IMR-90 (cell line): ENCODE measurements at regions not wholly inside any gene's neighbourhood (a gene's known extent, or its start where the extent isn't known, plus 50 kb on each side); places are given as distances from the start of the nearest gene placed in this dataset.

Experiments used
- ATAC-seq: fragments of 200-7000 bp; cut with Tn5 transposase; 2 replicates; pipeline ENCODE4 v1.9.1; 2020; ENCODE audit warnings: low read depth, mild to moderate bottlenecking, moderate library complexity
- BruUV-seq: library from RNA; stranded (reverse); fragments of 400-500 nt; replicated peaks from 2 replicates; lab custom pipeline; 2021; lab: Mats Ljungman, UMichigan
- CTCF ChIA-PET: fragments of 300-600 bp; formaldehyde crosslinking; extraction: SDS; loops from one replicate; lab custom pipeline; 2021; ENCODE audit warnings: antibody characterized with exemption; lab: Yijun Ruan, JAX
- POLR2A ChIA-PET: fragments of 300-600 bp; sonication (Branson Sonifier 250); formaldehyde crosslinking; loops from one replicate; lab custom pipeline; 2022; ENCODE audit warnings: antibody characterized with exemption; ENCODE audit not compliant: unreplicated experiment; lab: Charles Lee
- DNase-seq: peaks from one replicate; pipeline ENCODE4 v3.0.0; 2013
- H2AFZ ChIP-seq: replicated peaks from 2 replicates; pipeline ENCODE3; 2013; ENCODE audit warnings: low read length, mild to moderate bottlenecking; ENCODE audit not compliant: poor library complexity
- H2AK5ac ChIP-seq: 2 replicates; pipeline ENCODE4 v1.6.1; 2013; ENCODE audit warnings: low read depth, low read length, inconsistent platforms
- H2AK9ac ChIP-seq: replicated peaks from 2 replicates; pipeline ENCODE3; 2013; ENCODE audit warnings: mild to moderate bottlenecking, low read depth, low read length, moderate library complexity; ENCODE audit not compliant: poor library complexity
- H2BK120ac ChIP-seq: 2 replicates; pipeline ENCODE4 v1.6.1; 2013; ENCODE audit warnings: low read depth, low read length, inconsistent platforms
- H2BK15ac ChIP-seq: 3 replicates; pipeline ENCODE4 v1.6.1; 2013; ENCODE audit warnings: low read depth, low read length, inconsistent platforms
- H2BK20ac ChIP-seq: 2 replicates; pipeline ENCODE4 v1.6.1; 2013; ENCODE audit warnings: low read depth, mild to moderate bottlenecking, inconsistent platforms, low read length, moderate library complexity
- H2BK5ac ChIP-seq: 2 replicates; pipeline ENCODE4 v1.6.1; 2013; ENCODE audit warnings: mild to moderate bottlenecking, low read depth, low read length, inconsistent platforms; ENCODE audit not compliant: poor library complexity, severe bottlenecking
- H3K14ac ChIP-seq: replicated peaks from 2 replicates; pipeline ENCODE4 v1.6.1; 2013; ENCODE audit warnings: low read depth, low read length, inconsistent platforms
- H3K18ac ChIP-seq: 2 replicates; pipeline ENCODE4 v1.6.1; 2013; ENCODE audit warnings: low read depth, low read length, control low read depth
- H3K23ac ChIP-seq: 2 replicates; pipeline ENCODE4 v1.6.1; 2013; ENCODE audit warnings: low read depth, low read length, inconsistent platforms
- H3K27ac ChIP-seq: 2 replicates; pipeline ENCODE4 v1.5.1; 2013; ENCODE audit warnings: mild to moderate bottlenecking, control low read depth, low read length; ENCODE audit not compliant: insufficient read depth
- H3K27me3 ChIP-seq: 2 replicates; pipeline ENCODE4 v1.6.1; 2013; ENCODE audit warnings: low read length; ENCODE audit not compliant: control insufficient read depth, insufficient read depth
- H3K36me3 ChIP-seq: 2 replicates; pipeline ENCODE4 v1.6.1; 2013; ENCODE audit warnings: low read length, mixed read lengths; ENCODE audit not compliant: control insufficient read depth, insufficient read depth
- H3K4ac ChIP-seq: 2 replicates; pipeline ENCODE4 v1.6.1; 2013; ENCODE audit warnings: low read depth, low read length, inconsistent platforms
- H3K4me1 ChIP-seq: 2 replicates; pipeline ENCODE4 v1.6.1; 2013; ENCODE audit warnings: low read length, mixed read lengths; ENCODE audit not compliant: control insufficient read depth, insufficient read depth
- H3K4me2 ChIP-seq: 2 replicates; pipeline ENCODE4 v1.6.1; 2013; ENCODE audit warnings: low read depth, mild to moderate bottlenecking, control low read depth, low read length, moderate library complexity
- H3K4me3 ChIP-seq: 2 replicates; pipeline ENCODE4 v1.5.1; 2013; ENCODE audit warnings: low read depth, mild to moderate bottlenecking, control low read depth, low read length, moderate library complexity; ENCODE audit not compliant: insufficient read depth
- H3K56ac ChIP-seq: 2 replicates; pipeline ENCODE4 v1.6.1; 2013; ENCODE audit warnings: low read length, inconsistent platforms; ENCODE audit not compliant: insufficient read depth; ENCODE audit errors: extremely low read depth
- H3K79me1 ChIP-seq, 2 experiments: 2 replicates each; pipeline ENCODE4 v1.6.1; 2013; ENCODE audit warnings: low read length in 2 of 2, inconsistent platforms in 1 of 2, low read depth in 1 of 2
- H3K9ac ChIP-seq: 2 replicates; pipeline ENCODE4 v1.6.1; 2013; ENCODE audit warnings: low read depth, low read length, control low read depth
- H3K9me1 ChIP-seq: 2 replicates; pipeline ENCODE4 v1.6.1; 2013; ENCODE audit warnings: low read length, inconsistent platforms; ENCODE audit not compliant: insufficient read depth
- H3K9me3 ChIP-seq: 2 replicates; pipeline ENCODE4 v1.6.1; 2013; ENCODE audit warnings: low read length; ENCODE audit not compliant: control insufficient read depth, insufficient read depth
- H4K20me1 ChIP-seq: 2 replicates; pipeline ENCODE4 v1.6.1; 2013; ENCODE audit warnings: low read length, inconsistent platforms; ENCODE audit not compliant: insufficient read depth
- H4K5ac ChIP-seq: 2 replicates; pipeline ENCODE4 v1.6.1; 2013; ENCODE audit warnings: mild to moderate bottlenecking, low read depth, low read length, control low read depth
- H4K8ac ChIP-seq, 2 experiments: 2 replicates each; pipeline ENCODE4 v1.6.1; 2013; ENCODE audit warnings: low read depth in 2 of 2, low read length in 2 of 2, control low read depth in 1 of 2, inconsistent platforms in 1 of 2
- H4K91ac ChIP-seq: 2 replicates; pipeline ENCODE4 v1.6.1; 2013; ENCODE audit warnings: low read depth, low read length, inconsistent platforms; ENCODE audit not compliant: insufficient read depth
- CHD1 ChIP-seq: IDR thresholded peaks from 2 replicates; pipeline ENCODE4 v1.6.1; 2012; ENCODE audit warnings: low read depth, low read length, improper control_type of control experiment
- CTCF ChIP-seq: conservative IDR thresholded peaks from 2 replicates; pipeline ENCODE4 v1.5.1; 2012; ENCODE audit warnings: mild to moderate bottlenecking, low read depth, low read length, improper control_type of control experiment
- FOS ChIP-seq: fragments of 150-350 bp; IDR thresholded peaks from 2 replicates; pipeline ENCODE4 v1.6.1; 2016; ENCODE audit warnings: low read depth, low read length
- MAFK ChIP-seq: IDR thresholded peaks from 2 replicates; pipeline ENCODE4 v1.6.1; 2012; ENCODE audit warnings: low read depth, low read length, improper control_type of control experiment
- MAZ ChIP-seq: IDR thresholded peaks from 2 replicates; pipeline ENCODE4 v1.6.1; 2012; ENCODE audit warnings: low read depth, mild to moderate bottlenecking, low read length, improper control_type of control experiment, moderate library complexity, borderline replicate concordance
- MXI1 ChIP-seq: IDR thresholded peaks from 2 replicates; pipeline ENCODE4 v1.6.1; 2012; ENCODE audit warnings: low read depth, mild to moderate bottlenecking, low read length, moderate library complexity, borderline replicate concordance
- NFE2L2 ChIP-seq: fragments of 150-350 bp; IDR thresholded peaks from 2 replicates; pipeline ENCODE4 v1.6.1; 2016; ENCODE audit warnings: low read depth, mild to moderate bottlenecking, low read length
- RAD21 ChIP-seq: IDR thresholded peaks from 2 replicates; pipeline ENCODE4 v1.6.1; 2012; ENCODE audit warnings: low read length, improper control_type of control experiment
- WGBS, 2 experiments: methylation state at CpG; one replicate each; pipeline versions ENCODE4 v1.1.5 to v1.1.7; 2013; ENCODE audit warnings: missing lambda C conversion rate in 2 of 2; ENCODE audit not compliant: insufficient read length in 1 of 2; ENCODE audit errors: extremely low coverage in 2 of 2; 5-methylcytosine and 5-hydroxymethylcytosine counted together
- dilution Hi-C: fragments of 300-500 bp; cut with HindIII; formaldehyde crosslinking; loops from one replicate; pipeline ENCODE4 v1.14.3; 2018; ENCODE audit warnings: low sequenced_read_pairs; ENCODE audit not compliant: unreplicated experiment
- in situ Hi-C: fragments of 300-500 bp; cut with MboI; formaldehyde crosslinking; loops from 3 replicates; pipeline ENCODE4 v1.14.3; 2019; ENCODE audit warnings: low sequenced_read_pairs, inconsistent platforms, mixed read lengths
- intact Hi-C: fragments of 100-400 bp; cut with micrococcal nuclease; formaldehyde crosslinking; loops from 2 replicates; pipeline ENCODE4 v1.10.0; 2022

DNA sequence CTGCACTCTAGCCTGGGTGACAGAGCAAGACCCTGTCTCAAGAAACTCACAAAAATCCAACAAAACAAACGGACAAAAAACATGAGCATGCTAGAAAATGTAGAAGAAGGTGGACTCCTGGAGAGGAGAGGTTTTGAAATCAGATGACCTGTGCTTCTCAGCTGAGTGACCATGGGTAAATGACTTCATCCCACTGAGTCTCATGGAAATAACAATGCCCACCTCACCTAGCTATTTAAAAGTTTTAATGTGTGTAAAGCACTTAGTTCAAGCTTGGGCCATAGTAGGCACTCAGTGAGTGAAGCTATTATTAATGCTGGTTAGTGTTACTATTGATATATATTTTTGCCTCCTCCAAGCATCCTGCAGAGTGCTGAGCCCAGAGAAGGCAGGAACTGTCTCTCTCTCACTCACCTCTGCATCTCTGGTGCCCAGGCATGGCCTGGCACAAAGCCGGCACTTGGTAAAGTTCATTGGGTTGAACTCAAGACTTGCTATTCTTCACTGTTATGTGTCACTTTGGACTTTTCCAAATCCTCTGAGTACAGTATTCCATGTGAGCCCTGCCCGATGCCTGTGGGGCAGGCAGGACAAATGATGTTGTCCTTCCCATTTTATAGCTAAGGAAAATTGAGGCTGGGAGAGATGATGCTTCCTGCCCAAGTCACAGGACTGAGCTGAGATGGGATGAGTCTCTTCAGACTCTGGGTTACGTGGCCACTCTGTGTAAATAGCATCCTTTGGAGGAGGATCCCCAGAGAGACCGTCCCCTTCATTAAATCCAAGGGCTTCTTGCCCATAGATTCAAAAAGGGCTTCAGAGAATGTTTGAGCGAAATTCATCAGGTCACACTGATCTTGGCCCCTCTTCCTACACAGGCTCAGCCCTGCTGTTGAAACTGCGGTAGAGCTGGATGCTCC, 81.4 kb upstream of the EMX2 start:
- H2AK5ac ChIP-seq: no peak overlapping the region
- in situ Hi-C loops: no loop called here

More for the DNA sequence above, 81.4 kb upstream of the EMX2 start:
- no peaks in the 10 kb centered on the region for H3K36me3 ChIP-seq
- dilution Hi-C loops (no loop called here), intact Hi-C loops (no loop called here)
- H2BK5ac ChIP-seq: no peak overlapping the region
- no peak overlapping the region for H2BK15ac ChIP-seq
- no peak overlapping the region for H3K56ac ChIP-seq
- H3K4me3 ChIP-seq: no peak overlapping the region
- H3K4me2 ChIP-seq: no peak overlapping the region
- no peak overlapping the region for H2BK20ac ChIP-seq
- no peak overlapping the region for H4K8ac ChIP-seq
- WGBS, 2 experiments: no CpG with 5 or more reads among the region's 7 CpGs
- no peaks in the 10 kb centered on the region for H3K9me1 ChIP-seq
- ChIA-PET POLR2A (no interaction called here), CTCF (interaction anchor here (0.7 kb wide), 1 partner anchor 738 kb away, joined by 3 read pairs; no protein-coding TSS in a partner anchor)
- no peaks in the 10 kb centered on the region; the same call in 1 of the 2 replicates for H3K9me3 ChIP-seq
- TF ChIP-seq CHD1 (no peak), MAFK (no peak), MAZ (no peak), NFE2L2 (no peak), CTCF (no peak), RAD21 (no peak), MXI1 (no peak), FOS (no peak)
- H4K5ac ChIP-seq: no peak overlapping the region
- no peak for ATAC-seq
- no peaks in the 10 kb centered on the region for H3K27me3 ChIP-seq
- H3K23ac ChIP-seq: no peak overlapping the region
- no peak overlapping the region for H2BK120ac ChIP-seq
- H3K9ac ChIP-seq: no peak overlapping the region
- H3K4me1 ChIP-seq: no peaks in the 10 kb centered on the region
- no peak overlapping the region for H3K14ac ChIP-seq
- H4K91ac ChIP-seq: no peak overlapping the region
- H3K79me1 ChIP-seq: no peaks in the 10 kb centered on the region
- H2AK9ac ChIP-seq: no peak overlapping the region
- H4K20me1 ChIP-seq: no peaks in the 10 kb centered on the region
- H3K27ac ChIP-seq: no peak overlapping the region
- no peak overlapping the region for H3K4ac ChIP-seq
- no peak overlapping the region for H2AFZ ChIP-seq
- no peak for DNase-seq
- no peak overlapping the region for H3K18ac ChIP-seq
- BruUV-seq: no TSS peak
